ENCODE measurements at regions not wholly inside any gene's neighbourhood (a gene's known extent, or its start where the extent isn't known, plus 50 kb on each side); places are given as distances from the start of the nearest gene placed in this dataset.
A peak's percentile ranks its signal among the peaks of the same experiment; 100 is the strongest.

GRCh38 chr11:27604416-27604815 lies 95.8 kb downstream of the BDNF start:
- DNase-seq = no peak

- no peak for DNase-seq
Measured at GRCh38 chr11:27603376-27603990, 96.8 kb downstream of the BDNF start.

GRCh38 chr11:27600656-27601055 lies 94.1 kb upstream of the LIN7C start:
- DNase-seq = peak; percentile 13

GRCh38 chr11:27599217-27599616 lies 92.6 kb upstream of the LIN7C start:
- no peak for DNase-seq

- no peak for DNase-seq
Measured at GRCh38 chr11:27596802-27597201, 90.2 kb upstream of the LIN7C start.

- DNase-seq = no peak
Measured at GRCh38 chr11:27596388-27596787, 89.8 kb upstream of the LIN7C start.

GRCh38 chr11:27592098-27592780 lies 85.7 kb upstream of the LIN7C start:
- DNase-seq = no peak

- DNase-seq = no peak
Measured at GRCh38 chr11:27582621-27583020, 76.1 kb upstream of the LIN7C start.

GRCh38 chr11:27574342-27574741 lies 67.8 kb upstream of the LIN7C start:
- DNase-seq = no peak

GRCh38 chr11:27573024-27573423 lies 66.5 kb upstream of the LIN7C start:
- DNase-seq = no peak

- DNase-seq = no peak
Measured at GRCh38 chr11:27571154-27571810, 64.7 kb upstream of the LIN7C start.

- DNase-seq = no peak
Measured at GRCh38 chr11:27570542-27570941, 64.0 kb upstream of the LIN7C start.

GRCh38 chr11:27563641-27564040 lies 57.1 kb upstream of the LIN7C start:
- DNase-seq = no peak

- no peak for DNase-seq
Measured at GRCh38 chr11:27563201-27563600, 56.6 kb upstream of the LIN7C start.

GRCh38 chr11:27558401-27558800 lies 51.8 kb upstream of the LIN7C start:
- no peak for DNase-seq

GRCh38 chr11:27557226-27557625 lies 50.7 kb upstream of the LIN7C start:
- no peak for DNase-seq
